Fibroblast of pulmonary artery (primary cell): ENCODE measurements at regions not wholly inside any gene's neighbourhood (a gene's known extent, or its start where the extent isn't known, plus 50 kb on each side); places are given as distances from the start of the nearest gene placed in this dataset.

Experiments
- DNase-seq: peaks from one replicate; pipeline ENCODE4 v3.0.0-alpha.2; 2010; ENCODE audit warnings: low read depth
- H3K4me3 ChIP-seq: replicated peaks from 2 replicates; pipeline ENCODE4 v1.5.1; 2011; ENCODE audit warnings: low read depth, mild to moderate bottlenecking, control low read depth, low read length, moderate library complexity
- CTCF ChIP-seq: IDR thresholded peaks from 2 replicates; pipeline ENCODE4 v1.5.1; 2011; ENCODE audit warnings: mild to moderate bottlenecking, control low read depth, low read length, inconsistent platforms; ENCODE audit errors: missing control alignments

- DNase-seq, result no peak
- no peak for TF ChIP-seq CTCF
- no peak overlapping the region for H3K4me3 ChIP-seq
These were observed 100.9 kb upstream of the MLN start for GRCh38 chr6:33904747-33905065.

GRCh38 chr6:33904050-33904746 lies 100.4 kb upstream of the MLN start:
- no peak for DNase-seq
- TF ChIP-seq CTCF, result no peak
- no peak overlapping the region for H3K4me3 ChIP-seq

GRCh38 chr6:33903579-33903978 lies 99.8 kb upstream of the MLN start:
- no peak for DNase-seq
- TF ChIP-seq CTCF, result no peak
- no peak overlapping the region for H3K4me3 ChIP-seq

DNA sequence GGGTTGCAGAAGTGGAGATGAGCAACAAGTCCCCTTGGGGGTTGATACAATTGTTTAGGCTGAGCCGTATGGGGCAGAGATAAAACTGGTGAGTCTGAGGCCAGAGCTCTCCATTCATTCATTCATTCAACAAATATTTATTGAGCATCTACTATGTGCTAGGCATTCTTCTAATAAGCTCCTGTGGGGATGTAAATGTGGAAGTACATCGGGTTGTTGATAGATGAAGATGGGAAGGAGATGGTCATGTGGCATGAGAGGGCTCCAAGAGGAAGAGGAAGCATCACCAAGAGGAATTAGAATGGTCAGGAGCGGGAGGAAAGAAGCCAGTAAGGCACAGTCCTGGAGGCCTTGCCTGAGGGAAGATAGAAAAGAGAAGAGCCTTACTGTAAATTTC lies 98.7 kb upstream of the MLN start:
- TF ChIP-seq CTCF, result no peak
- no peak for DNase-seq
- H3K4me3 ChIP-seq, result no peak overlapping the region

DNA sequence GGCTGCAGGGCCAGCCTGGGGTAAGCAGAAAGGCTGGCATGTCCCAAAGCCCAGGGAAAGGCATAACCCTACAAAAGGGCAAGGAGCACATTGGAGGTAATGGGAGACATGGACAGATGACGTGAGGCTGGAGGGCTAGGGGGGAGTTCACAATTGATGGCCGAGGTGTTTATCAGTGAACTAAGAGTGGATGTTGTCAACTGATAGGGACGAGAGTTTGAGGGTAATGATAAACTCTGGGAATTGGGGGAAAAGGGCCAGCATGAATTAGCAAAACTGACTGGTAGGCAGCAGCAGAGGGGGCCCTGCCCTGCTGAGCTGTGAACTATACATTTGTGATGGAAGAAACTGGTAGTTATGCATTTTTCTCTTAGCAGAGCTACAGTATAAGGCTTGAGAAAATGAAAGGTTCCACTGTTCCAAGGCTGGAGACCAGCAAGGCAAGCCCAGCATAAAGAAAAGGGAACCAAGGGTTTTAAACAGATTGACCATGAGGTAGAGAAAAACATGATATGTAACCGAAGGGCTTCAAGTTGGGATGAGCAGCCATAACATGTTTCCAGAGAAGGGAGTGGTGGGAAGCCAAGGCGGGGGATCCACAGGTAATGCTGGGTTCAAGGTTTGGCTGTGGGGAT lies 98.1 kb upstream of the MLN start:
- H3K4me3 ChIP-seq, result no peak overlapping the region
- no peak for DNase-seq
- TF ChIP-seq CTCF, result no peak

DNA sequence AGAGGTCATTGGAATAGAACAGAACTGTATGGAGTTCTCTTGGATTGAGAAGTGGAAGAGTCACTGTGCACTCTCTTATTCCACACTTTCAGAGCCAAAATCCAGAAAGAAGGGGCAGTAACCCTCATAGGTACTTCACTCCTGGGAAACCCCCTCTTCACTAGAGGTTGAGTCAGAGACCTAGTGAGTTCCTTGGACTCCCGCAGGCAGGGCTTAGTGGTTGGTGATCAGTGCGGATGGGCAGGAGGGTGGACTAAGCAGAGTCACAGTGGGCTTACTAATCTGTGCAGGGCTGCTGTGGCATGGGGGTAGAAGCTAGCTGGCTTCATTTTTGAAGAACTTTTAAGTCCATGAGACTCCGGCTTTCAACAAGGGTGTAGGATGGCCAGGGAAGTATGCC lies 95.0 kb upstream of the MLN start:
- no peak for TF ChIP-seq CTCF
- no peak overlapping the region for H3K4me3 ChIP-seq
- no peak for DNase-seq
